Mesendoderm (in vitro differentiated cells): ENCODE measurements at regions not wholly inside any gene's neighbourhood (a gene's known extent, or its start where the extent isn't known, plus 50 kb on each side); places are given as distances from the start of the nearest gene placed in this dataset.

ENCODE experiments used
- DNase-seq: peaks from one replicate; pipeline ENCODE4 v3.0.0; 2013
- H2AK5ac ChIP-seq: 2 replicates; pipeline ENCODE4 v1.6.1; 2013; ENCODE audit warnings: low read length, inconsistent platforms
- H2BK120ac ChIP-seq: 2 replicates; pipeline ENCODE4 v1.6.1; 2013; ENCODE audit warnings: low read depth, mild to moderate bottlenecking, low read length, moderate library complexity, mixed read lengths
- H2BK15ac ChIP-seq: replicated peaks from 2 replicates; pipeline ENCODE4 v1.6.1; 2013; ENCODE audit warnings: low read depth, mild to moderate bottlenecking, moderate library complexity
- H2BK5ac ChIP-seq: 2 replicates; pipeline ENCODE4 v1.6.1; 2013; ENCODE audit warnings: low read length, inconsistent platforms
- H3K18ac ChIP-seq: 2 replicates; pipeline ENCODE4 v1.6.1; 2013; ENCODE audit warnings: mild to moderate bottlenecking, low read length, mixed read lengths
- H3K23ac ChIP-seq: one replicate; pipeline ENCODE4 v1.6.1; 2013; ENCODE audit warnings: low read length
- H3K27ac ChIP-seq: 2 replicates; pipeline ENCODE4 v1.5.1; 2013; ENCODE audit warnings: low read depth, mild to moderate bottlenecking, inconsistent platforms, low read length, moderate library complexity
- H3K27me3 ChIP-seq: 2 replicates; pipeline ENCODE4 v1.6.1; 2013; ENCODE audit warnings: low read length, control low read depth, mild to moderate bottlenecking, inconsistent platforms; ENCODE audit not compliant: insufficient read depth, poor library complexity
- H3K36me3 ChIP-seq: 2 replicates; pipeline ENCODE4 v1.6.1; 2013; ENCODE audit warnings: low read length, inconsistent platforms; ENCODE audit not compliant: control insufficient read depth, insufficient read depth
- H3K4ac ChIP-seq: one replicate; pipeline ENCODE4 v1.6.1; 2013; ENCODE audit warnings: low read depth, mild to moderate bottlenecking, low read length, moderate library complexity
- H3K4me1 ChIP-seq: 2 replicates; pipeline ENCODE4 v1.6.1; 2013; ENCODE audit warnings: low read depth, low read length, inconsistent platforms; ENCODE audit not compliant: control insufficient read depth
- H3K4me2 ChIP-seq: 2 replicates; pipeline ENCODE4 v1.6.1; 2013; ENCODE audit warnings: low read length
- H3K4me3 ChIP-seq: 2 replicates; pipeline ENCODE4 v1.5.1; 2013; ENCODE audit warnings: mild to moderate bottlenecking, low read length
- H3K56ac ChIP-seq: one replicate; pipeline ENCODE4 v1.6.1; 2013; ENCODE audit warnings: low read length
- H3K79me1 ChIP-seq: 2 replicates; pipeline ENCODE4 v1.6.1; 2013; ENCODE audit warnings: low read length, inconsistent platforms
- H3K79me2 ChIP-seq: 2 replicates; pipeline ENCODE4 v1.6.1; 2013; ENCODE audit warnings: mild to moderate bottlenecking, low read length; ENCODE audit not compliant: control insufficient read depth, insufficient read depth
- H3K9ac ChIP-seq: 2 replicates; pipeline ENCODE4 v1.6.1; 2013; ENCODE audit warnings: low read length, inconsistent platforms
- H4K5ac ChIP-seq: one replicate; pipeline ENCODE4 v1.6.1; 2013; ENCODE audit warnings: low read length
- H4K8ac ChIP-seq: one replicate; pipeline ENCODE4 v1.6.1; 2013; ENCODE audit warnings: low read depth, mild to moderate bottlenecking, control low read depth, low read length, moderate library complexity
- WGBS: extraction: QIAGEN DNeasy Blood & Tissue Kit; methylation state at CpG from one replicate; pipeline ENCODE4 v1.1.7; 2013; ENCODE audit warnings: low lambda C conversion rate, missing lambda C conversion rate; ENCODE audit not compliant: insufficient coverage; ENCODE audit errors: extremely low coverage; 5-methylcytosine and 5-hydroxymethylcytosine counted together

- Histone ChIP-seq H3K4me1 (no peaks in the 10 kb centered on the region), H3K27me3 (no peaks in the 10 kb centered on the region), H2BK5ac (no peak overlapping the region), H3K36me3 (no peaks in the 10 kb centered on the region), H3K79me1 (no peaks in the 10 kb centered on the region), H3K4ac (no peak overlapping the region), H3K79me2 (no peaks in the 10 kb centered on the region), H3K9ac (no peak overlapping the region), H4K8ac (no peak overlapping the region), H3K23ac (no peak overlapping the region), H2BK120ac (no peak overlapping the region), H4K5ac (no peak overlapping the region), H2BK15ac (no peak overlapping the region), H2AK5ac (no peak overlapping the region), H3K4me3 (no peak overlapping the region), H3K56ac (no peak overlapping the region), H3K27ac (no peak overlapping the region), H3K4me2 (no peak overlapping the region), H3K18ac (no peak overlapping the region)
- WGBS, result no CpG with 5 or more reads among the region's 1 CpG
- DNase-seq, result no peak
Measured at GRCh38 chr2:63680455-63680854, 91.7 kb downstream of the MDH1 start.

DNA sequence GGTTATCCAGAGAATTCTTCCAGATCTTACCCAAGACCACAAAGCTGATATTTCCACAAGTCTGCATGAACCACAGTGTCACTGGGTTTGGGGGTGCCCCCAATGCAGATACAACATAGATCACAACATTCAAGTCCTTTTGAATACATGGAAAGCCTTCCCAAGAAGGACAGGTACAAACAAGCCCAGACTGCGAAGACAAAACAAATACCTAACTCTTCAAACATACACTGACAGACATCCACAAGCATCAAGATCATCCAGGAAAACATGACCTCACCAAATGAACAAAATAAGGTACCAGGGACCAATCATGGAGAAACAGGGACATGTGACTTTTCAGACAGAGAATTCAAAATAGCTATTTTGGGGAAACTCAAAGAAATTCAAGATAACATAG lies 93.1 kb downstream of the MDH1 start:
- Histone ChIP-seq H2BK5ac (no peak overlapping the region), H3K4me2 (no peak overlapping the region), H4K5ac (no peak overlapping the region), H3K79me2 (no peaks in the 10 kb centered on the region), H2AK5ac (no peak overlapping the region), H3K56ac (no peak overlapping the region), H3K4me1 (no peaks in the 10 kb centered on the region), H3K27me3 (no peaks in the 10 kb centered on the region), H3K4ac (no peak overlapping the region), H4K8ac (no peak overlapping the region), H3K36me3 (no peaks in the 10 kb centered on the region), H3K9ac (no peak overlapping the region), H3K23ac (no peak overlapping the region), H2BK15ac (no peak overlapping the region), H2BK120ac (no peak overlapping the region), H3K27ac (no peak overlapping the region), H3K4me3 (no peak overlapping the region), H3K18ac (no peak overlapping the region), H3K79me1 (no peaks in the 10 kb centered on the region)
- no CpG with 5 or more reads among the region's 1 CpG for WGBS
- DNase-seq, result no peak

GRCh38 chr2:63692002-63692606 lies 103.3 kb downstream of the MDH1 start:
- Histone ChIP-seq H3K79me2 (no peaks in the 10 kb centered on the region), H3K9ac (no peak overlapping the region), H3K4me2 (no peak overlapping the region), H3K18ac (no peak overlapping the region), H3K36me3 (no peaks in the 10 kb centered on the region), H3K4me1 (no peaks in the 10 kb centered on the region), H2BK15ac (no peak overlapping the region), H4K5ac (no peak overlapping the region), H3K23ac (no peak overlapping the region), H3K27me3 (no peaks in the 10 kb centered on the region), H2AK5ac (no peak overlapping the region), H3K4me3 (no peak overlapping the region), H3K27ac (no peak overlapping the region), H4K8ac (no peak overlapping the region), H3K79me1 (no peaks in the 10 kb centered on the region), H2BK5ac (no peak overlapping the region), H3K56ac (no peak overlapping the region), H2BK120ac (no peak overlapping the region), H3K4ac (no peak overlapping the region)
- WGBS, result no CpG with 5 or more reads among the region's 1 CpG
- peak; percentile 30 for DNase-seq

DNA sequence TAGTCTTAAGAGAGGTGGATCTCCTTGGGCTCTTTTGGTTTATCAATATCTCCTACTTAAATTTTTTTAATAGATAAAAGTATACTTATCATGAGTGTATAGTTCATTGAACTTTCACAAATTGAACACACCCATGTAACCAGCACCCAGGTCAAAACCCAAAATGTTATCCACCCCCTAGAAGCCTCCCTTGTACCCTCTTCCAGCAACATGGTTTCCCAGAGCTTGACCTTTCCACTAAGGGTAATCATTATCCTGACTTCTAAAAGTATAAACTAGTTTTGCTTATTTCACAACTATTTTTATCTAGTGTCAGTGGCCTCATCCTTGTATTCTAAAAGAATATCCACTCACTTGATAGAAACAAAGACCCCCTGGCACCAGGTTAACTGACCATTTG lies 106.8 kb downstream of the MDH1 start:
- Histone ChIP-seq H3K4me2 (no peak overlapping the region), H4K8ac (no peak overlapping the region), H2AK5ac (no peak overlapping the region), H3K36me3 (no peaks in the 10 kb centered on the region), H3K79me1 (no peaks in the 10 kb centered on the region), H3K27me3 (no peaks in the 10 kb centered on the region), H2BK5ac (no peak overlapping the region), H2BK120ac (no peak overlapping the region), H3K27ac (no peak overlapping the region), H3K18ac (no peak overlapping the region), H3K4me3 (no peak overlapping the region), H3K56ac (no peak overlapping the region), H3K23ac (no peak overlapping the region), H3K79me2 (no peaks in the 10 kb centered on the region), H3K4me1 (peaks cover 2% of the 10 kb centered on the region), H3K4ac (no peak overlapping the region), H4K5ac (no peak overlapping the region), H3K9ac (no peak overlapping the region), H2BK15ac (no peak overlapping the region)
- DNase-seq, result no peak

- Histone ChIP-seq H2BK5ac (no peak overlapping the region), H3K27ac (no peak overlapping the region), H3K23ac (no peak overlapping the region), H3K9ac (no peak overlapping the region), H3K36me3 (no peaks in the 10 kb centered on the region), H3K4me2 (no peak overlapping the region), H3K79me2 (no peaks in the 10 kb centered on the region), H2AK5ac (no peak overlapping the region), H3K27me3 (no peaks in the 10 kb centered on the region), H3K56ac (no peak overlapping the region), H3K4me1 (peaks cover 2% of the 10 kb centered on the region), H3K4me3 (no peak overlapping the region), H3K79me1 (no peaks in the 10 kb centered on the region), H3K4ac (no peak overlapping the region), H4K8ac (no peak overlapping the region), H2BK120ac (no peak overlapping the region), H2BK15ac (no peak overlapping the region), H3K18ac (no peak overlapping the region), H4K5ac (no peak overlapping the region)
- DNase-seq, result no peak
- WGBS, result no CpG with 5 or more reads among the region's 1 CpG
Measured at GRCh38 chr2:63696496-63696895, 107.7 kb downstream of the MDH1 start.

GRCh38 chr2:63697160-63697559 lies 108.4 kb downstream of the MDH1 start:
- H2BK120ac ChIP-seq, result no peak overlapping the region
- no peaks in the 10 kb centered on the region for H3K27me3 ChIP-seq
- H3K23ac ChIP-seq, result no peak overlapping the region
- H3K56ac ChIP-seq, result no peak overlapping the region
- no peaks in the 10 kb centered on the region for H3K79me1 ChIP-seq
- no peak overlapping the region for H3K27ac ChIP-seq
- no peak overlapping the region for H3K9ac ChIP-seq
- H2BK15ac ChIP-seq, result no peak overlapping the region
- no CpG with 5 or more reads among the region's 4 CpGs for WGBS
- no peak overlapping the region for H4K5ac ChIP-seq
- no peaks in the 10 kb centered on the region for H3K36me3 ChIP-seq
- no peak overlapping the region for H2AK5ac ChIP-seq
- peaks cover 2% of the 10 kb centered on the region for H3K4me1 ChIP-seq
- H4K8ac ChIP-seq, result no peak overlapping the region
- no peaks in the 10 kb centered on the region for H3K79me2 ChIP-seq
- H3K4me3 ChIP-seq, result no peak overlapping the region
- no peak overlapping the region for H3K18ac ChIP-seq
- no peak for DNase-seq
- H3K4ac ChIP-seq, result no peak overlapping the region
- H3K4me2 ChIP-seq, result no peak overlapping the region
- no peak overlapping the region for H2BK5ac ChIP-seq
